Fibroblast of mammary gland (primary cell): ENCODE measurements at regions not wholly inside any gene's neighbourhood (a gene's known extent, or its start where the extent isn't known, plus 50 kb on each side); places are given as distances from the start of the nearest gene placed in this dataset.

Experiments used
- DNase-seq: peaks from one replicate; pipeline ENCODE4 v3.0.0-alpha.2; 2010; ENCODE audit warnings: low read depth
- H3K4me3 ChIP-seq: 2 replicates; pipeline ENCODE4 v1.5.1; 2011; ENCODE audit warnings: low read depth, mild to moderate bottlenecking, low read length, moderate library complexity; ENCODE audit not compliant: control insufficient read depth
- CTCF ChIP-seq: conservative IDR thresholded peaks from 2 replicates; pipeline ENCODE4 v1.5.1; 2011; ENCODE audit warnings: low read depth, low read length, inconsistent platforms; ENCODE audit not compliant: control insufficient read depth, insufficient read depth

- DNase-seq = no peak
- H3K4me3 ChIP-seq = no peak overlapping the region
- no peak for TF ChIP-seq CTCF
Measured at GRCh38 chr17:33983824-33984574, 271.1 kb upstream of the CCL2 start.

- no peak overlapping the region for H3K4me3 ChIP-seq
- DNase-seq = no peak
- no peak for TF ChIP-seq CTCF
Measured at GRCh38 chr17:33986088-33986487, 269.0 kb upstream of the CCL2 start.

- H3K4me3 ChIP-seq = no peak overlapping the region
- TF ChIP-seq CTCF = no peak
- no peak for DNase-seq
Measured at GRCh38 chr17:33986566-33986965, 268.5 kb upstream of the CCL2 start.

- no peak for TF ChIP-seq CTCF
- no peak overlapping the region for H3K4me3 ChIP-seq
- DNase-seq = no peak
Measured at GRCh38 chr17:33987162-33987561, 267.9 kb upstream of the CCL2 start.

GRCh38 chr17:33989361-33990148, 265.5 kb upstream of the CCL2 start:
- H3K4me3 ChIP-seq = no peak overlapping the region
- no peak for DNase-seq
- TF ChIP-seq CTCF = no peak

GRCh38 chr17:33990943-33991706, 264.0 kb upstream of the CCL2 start:
- DNase-seq = no peak
- H3K4me3 ChIP-seq = no peak overlapping the region
- TF ChIP-seq CTCF = no peak
